EL (cell line): ENCODE measurements at regions not wholly inside any gene's neighbourhood (a gene's known extent, or its start where the extent isn't known, plus 50 kb on each side); places are given as distances from the start of the nearest gene placed in this dataset.

Source experiments
- DNase-seq: peaks from one replicate; pipeline ENCODE4 v3.0.0-alpha.2; 2016

- DNase-seq: no peak
Measured at GRCh38 chr2:237150186-237150585, 64.5 kb downstream of the COPS8 start.

- no peak for DNase-seq
Measured at GRCh38 chr2:237150831-237151375, 65.2 kb downstream of the COPS8 start.

- DNase-seq: no peak
Measured at GRCh38 chr2:237152361-237152760, 66.7 kb downstream of the COPS8 start.

- no peak for DNase-seq
Measured at GRCh38 chr2:237153181-237153580, 67.5 kb downstream of the COPS8 start.

GRCh38 chr2:237154082-237154638 is 68.5 kb downstream of the COPS8 start:
- peak; percentile 58 for DNase-seq

- DNase-seq: no peak
Measured at GRCh38 chr2:237154884-237155851, 69.5 kb downstream of the COPS8 start.

GRCh38 chr2:237156031-237156856 is 70.6 kb downstream of the COPS8 start:
- peak; percentile 89 for DNase-seq

GRCh38 chr2:237156857-237157779 is 71.4 kb downstream of the COPS8 start:
- DNase-seq: no peak

- no peak for DNase-seq
Measured at GRCh38 chr2:237157780-237158102, 72.1 kb downstream of the COPS8 start.

- no peak for DNase-seq
Measured at GRCh38 chr2:237158194-237158593, 72.5 kb downstream of the COPS8 start.

- DNase-seq: no peak
Measured at GRCh38 chr2:237159006-237159911, 73.6 kb downstream of the COPS8 start.

GRCh38 chr2:237160271-237160919 is 74.7 kb downstream of the COPS8 start:
- no peak for DNase-seq

- DNase-seq: no peak
Measured at GRCh38 chr2:237161189-237161588, 75.5 kb downstream of the COPS8 start.

GRCh38 chr2:237162959-237163358 is 77.3 kb downstream of the COPS8 start:
- DNase-seq: no peak

GRCh38 chr2:237164474-237165042 is 78.9 kb downstream of the COPS8 start:
- DNase-seq: no peak

GRCh38 chr2:237165405-237166276 is 80.0 kb downstream of the COPS8 start:
- DNase-seq: peak; percentile 52

- DNase-seq: no peak
Measured at GRCh38 chr2:237167038-237167437, 81.3 kb downstream of the COPS8 start.

GRCh38 chr2:237167934-237168333 is 82.2 kb downstream of the COPS8 start:
- DNase-seq: no peak

GRCh38 chr2:237170020-237170419 is 84.3 kb downstream of the COPS8 start:
- no peak for DNase-seq
